Cardiac muscle cell (in vitro differentiated cells and primary cell): ENCODE measurements at regions not wholly inside any gene's neighbourhood (a gene's known extent, or its start where the extent isn't known, plus 50 kb on each side); places are given as distances from the start of the nearest gene placed in this dataset.

Experiments used
- DNase-seq, 2 donors: peaks; one replicate each; pipeline versions ENCODE4 v3.0.0 to v3.0.0-alpha.2; 2010 to 2017; ENCODE audit warnings: low read depth in 1 of 2, low spot score in 1 of 2
- H3K27ac ChIP-seq: fragments of 200-600 bp; sonication (generic); 2 replicates; pipeline ENCODE4 v1.5.1; 2016
- H3K27me3 ChIP-seq: fragments of 200-600 bp; sonication (generic); 2 replicates; pipeline ENCODE4 v1.6.0; 2016; ENCODE audit warnings: control low read depth
- H3K36me3 ChIP-seq: fragments of 200-600 bp; sonication (generic); 2 replicates; pipeline ENCODE4 v1.5.1; 2016; ENCODE audit warnings: control low read depth
- H3K4me1 ChIP-seq: fragments of 200-600 bp; sonication (generic); 2 replicates; pipeline ENCODE4 v1.8.1; 2017; ENCODE audit warnings: low read depth, mild to moderate bottlenecking, mixed run types
- H3K4me3 ChIP-seq: fragments of 200-600 bp; sonication (generic); 2 replicates; pipeline ENCODE4 v1.5.1; 2016; ENCODE audit warnings: mild to moderate bottlenecking
- H3K9me3 ChIP-seq: fragments of 200-600 bp; sonication (generic); 2 replicates; pipeline ENCODE4 v1.5.1; 2017; ENCODE audit warnings: low read depth, mild to moderate bottlenecking, control low read depth
- CTCF ChIP-seq: IDR thresholded peaks from 2 replicates; pipeline ENCODE4 v1.5.1; 2012; ENCODE audit warnings: low read depth, mild to moderate bottlenecking, low read length

- no peak for TF ChIP-seq CTCF
- Histone ChIP-seq H3K27ac (no peak overlapping the region), H3K4me3 (no peak overlapping the region), H3K27me3 (no peaks in the 10 kb centered on the region), H3K36me3 (no peaks in the 10 kb centered on the region), H3K4me1 (no peaks in the 10 kb centered on the region), H3K9me3 (no peaks in the 10 kb centered on the region)
- no peak for DNase-seq
These were observed 170.7 kb downstream of the THBS2 start for GRCh38 chr6:169082817-169083507.

- H3K9me3 ChIP-seq = no peaks in the 10 kb centered on the region
- no peak for DNase-seq
- no peak for TF ChIP-seq CTCF
- H3K27ac ChIP-seq = no peak overlapping the region
- no peaks in the 10 kb centered on the region for H3K4me1 ChIP-seq
- H3K27me3 ChIP-seq = no peaks in the 10 kb centered on the region
- H3K4me3 ChIP-seq = no peak overlapping the region
- no peaks in the 10 kb centered on the region for H3K36me3 ChIP-seq
These were observed 171.6 kb downstream of the THBS2 start for GRCh38 chr6:169082093-169082492.

GRCh38 chr6:169081248-169081647 lies 172.4 kb downstream of the THBS2 start:
- H3K4me3 ChIP-seq = no peak overlapping the region

GRCh38 chr6:169079650-169080049 lies 174.0 kb downstream of the THBS2 start:
- DNase-seq = no peak
- Histone ChIP-seq H3K36me3 (no peaks in the 10 kb centered on the region), H3K27me3 (no peaks in the 10 kb centered on the region), H3K27ac (no peak overlapping the region), H3K9me3 (no peaks in the 10 kb centered on the region), H3K4me1 (no peaks in the 10 kb centered on the region), H3K4me3 (no peak overlapping the region)
- TF ChIP-seq CTCF = no peak

More at GRCh38 chr6:169081248-169081647, 172.4 kb downstream of the THBS2 start:
- Histone ChIP-seq H3K36me3 (no peaks in the 10 kb centered on the region), H3K27ac (no peak overlapping the region), H3K9me3 (no peaks in the 10 kb centered on the region), H3K27me3 (no peaks in the 10 kb centered on the region), H3K4me1 (no peaks in the 10 kb centered on the region)
- no peak for DNase-seq
- no peak for TF ChIP-seq CTCF

- DNase-seq = no peak
- TF ChIP-seq CTCF = no peak
- H3K4me3 ChIP-seq = no peak overlapping the region
- H3K36me3 ChIP-seq = no peaks in the 10 kb centered on the region
- H3K27me3 ChIP-seq = no peaks in the 10 kb centered on the region
- no peaks in the 10 kb centered on the region for H3K4me1 ChIP-seq
- H3K27ac ChIP-seq = no peak overlapping the region
- H3K9me3 ChIP-seq = no peaks in the 10 kb centered on the region
These were observed 175.1 kb downstream of the THBS2 start for GRCh38 chr6:169078399-169079145.
